GM18858 (cell line): ENCODE measurements at regions not wholly inside any gene's neighbourhood (a gene's known extent, or its start where the extent isn't known, plus 50 kb on each side); places are given as distances from the start of the nearest gene placed in this dataset.
"Not testable (repeated sequence)": the region's sequence is repeated elsewhere in the genome, so short reads cannot be mapped to it uniquely, and the experiment has no call there.

Experiments used
- ATAC-seq: cut with Tn5 transposase; IDR thresholded peaks from one replicate; pipeline ENCODE4 v1.9.1; 2021; ENCODE audit not compliant: unreplicated experiment

GRCh38 chr10:29363930-29364329 is 75.1 kb downstream of the LYZL1 start:
- ATAC-seq, result not testable (repeated sequence)

DNA sequence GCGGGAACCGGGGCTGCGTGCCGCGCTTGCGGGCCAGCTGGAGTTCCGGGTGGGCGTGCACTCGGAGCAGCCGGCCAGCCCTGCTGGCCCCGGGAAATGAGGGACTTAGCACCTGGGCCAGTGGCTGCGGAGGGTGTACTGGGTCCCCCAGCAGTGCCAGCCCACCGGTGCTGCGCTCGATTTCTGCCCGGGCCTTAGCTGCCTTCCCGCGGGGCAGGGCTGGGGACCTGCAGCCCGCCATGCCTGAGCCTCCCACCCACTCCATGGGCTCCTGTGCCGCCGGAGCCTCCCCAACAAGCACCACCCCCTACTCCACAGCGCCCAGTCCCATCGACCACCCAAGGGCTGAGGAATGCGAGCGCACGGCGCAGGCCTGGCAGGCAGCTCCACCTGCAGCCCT is 77.3 kb downstream of the LYZL1 start:
- ATAC-seq, result not testable (repeated sequence)

- no peak for ATAC-seq
These were observed 80.5 kb downstream of the LYZL1 start for GRCh38 chr10:29369419-29369818.

DNA sequence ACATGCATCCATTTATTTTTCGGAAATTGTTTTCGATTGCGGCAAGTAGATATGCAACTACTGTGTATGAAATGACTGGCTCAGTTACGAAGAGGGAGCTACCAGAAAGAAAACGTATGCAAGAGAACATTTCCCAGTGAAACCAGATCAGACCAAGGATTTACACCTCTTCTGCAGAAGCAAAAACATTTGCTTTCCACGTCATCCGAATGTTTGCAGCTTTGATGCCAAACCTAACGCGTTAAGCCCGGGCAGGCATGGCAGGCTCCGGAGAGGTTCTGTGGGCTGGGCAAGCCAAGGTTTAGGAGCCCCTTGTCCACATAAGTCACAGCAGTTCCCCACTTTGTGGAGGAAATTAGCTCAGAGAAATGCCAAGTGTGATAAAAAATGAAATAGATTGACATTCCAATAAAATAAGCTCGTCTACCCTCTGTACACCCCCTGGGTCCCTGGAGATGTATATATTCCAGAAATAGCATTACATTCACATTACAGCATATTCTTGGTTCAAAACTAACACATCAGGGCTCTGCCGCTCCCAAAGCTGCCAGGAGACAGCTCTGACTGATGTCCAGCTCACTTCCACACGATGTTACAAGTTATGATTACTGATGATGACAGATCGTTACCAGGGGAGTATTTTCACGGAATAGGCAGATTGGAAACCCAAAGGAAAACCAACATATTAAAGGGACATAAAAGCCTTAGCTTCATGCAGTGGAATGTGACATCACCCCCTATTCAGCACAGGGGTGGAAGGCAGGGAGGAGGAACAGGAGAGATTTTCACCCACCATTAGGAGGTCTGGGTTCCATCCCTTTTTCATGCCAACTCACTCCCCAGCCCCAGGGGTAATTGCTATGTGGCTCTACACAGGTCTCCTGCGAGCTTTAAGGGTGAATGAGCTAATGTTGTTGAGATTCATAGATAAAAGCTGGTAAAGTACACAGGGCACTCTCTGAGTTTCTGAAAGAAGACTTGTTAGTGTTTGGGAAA is 81.5 kb downstream of the LYZL1 start:
- no peak for ATAC-seq

DNA sequence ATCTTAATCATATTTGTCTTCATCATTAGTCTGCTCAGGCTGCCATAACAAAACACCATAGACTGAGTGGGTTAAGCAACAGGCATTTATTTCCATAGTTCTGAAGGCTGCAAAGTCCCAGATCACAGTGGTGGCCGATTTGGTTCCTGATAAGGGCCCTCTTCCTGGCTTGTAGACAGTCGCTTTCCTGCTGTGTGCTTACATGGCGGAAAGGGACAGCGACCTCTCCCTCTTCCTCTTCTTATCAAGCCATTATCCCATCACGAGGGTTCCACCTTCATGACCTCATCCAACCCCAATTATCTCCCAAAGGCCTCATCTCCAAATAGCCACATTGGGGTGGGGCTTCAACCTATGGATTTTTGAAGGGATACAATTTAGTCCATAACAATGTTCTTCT is 84.0 kb downstream of the LYZL1 start:
- ATAC-seq, result no peak

DNA sequence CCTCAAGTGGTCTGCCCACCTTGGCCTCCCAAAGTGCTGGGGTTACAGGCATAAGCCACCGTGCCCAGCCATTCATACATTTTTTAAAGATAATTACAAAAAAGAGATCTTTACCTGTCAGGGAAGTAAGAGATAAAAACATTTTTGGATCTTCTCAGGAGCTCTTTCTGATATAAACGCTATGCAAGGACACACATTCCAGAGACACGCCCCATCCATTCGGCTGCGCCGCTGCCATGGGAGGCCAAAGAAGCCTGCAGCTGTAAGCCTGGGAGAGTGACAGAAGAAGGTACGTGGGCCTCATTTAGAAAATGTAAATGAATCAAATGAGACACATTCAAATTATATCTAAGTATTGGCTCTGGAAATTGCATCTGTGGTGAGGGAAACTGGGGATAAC is 85.3 kb downstream of the LYZL1 start:
- no peak for ATAC-seq

GRCh38 chr10:29375888-29376287 is 87.0 kb downstream of the LYZL1 start:
- ATAC-seq, result no peak

GRCh38 chr10:29377333-29377961 is 88.6 kb downstream of the LYZL1 start:
- no peak for ATAC-seq

- ATAC-seq, result no peak
These were observed 89.2 kb downstream of the LYZL1 start for GRCh38 chr10:29378106-29378505.

- ATAC-seq, result no peak
These were observed 90.3 kb downstream of the LYZL1 start for GRCh38 chr10:29379208-29379607.

GRCh38 chr10:29379777-29380598 is 91.1 kb downstream of the LYZL1 start:
- not testable (repeated sequence) for ATAC-seq

- not testable (repeated sequence) for ATAC-seq
These were observed 92.0 kb downstream of the LYZL1 start for GRCh38 chr10:29380599-29381511.

DNA sequence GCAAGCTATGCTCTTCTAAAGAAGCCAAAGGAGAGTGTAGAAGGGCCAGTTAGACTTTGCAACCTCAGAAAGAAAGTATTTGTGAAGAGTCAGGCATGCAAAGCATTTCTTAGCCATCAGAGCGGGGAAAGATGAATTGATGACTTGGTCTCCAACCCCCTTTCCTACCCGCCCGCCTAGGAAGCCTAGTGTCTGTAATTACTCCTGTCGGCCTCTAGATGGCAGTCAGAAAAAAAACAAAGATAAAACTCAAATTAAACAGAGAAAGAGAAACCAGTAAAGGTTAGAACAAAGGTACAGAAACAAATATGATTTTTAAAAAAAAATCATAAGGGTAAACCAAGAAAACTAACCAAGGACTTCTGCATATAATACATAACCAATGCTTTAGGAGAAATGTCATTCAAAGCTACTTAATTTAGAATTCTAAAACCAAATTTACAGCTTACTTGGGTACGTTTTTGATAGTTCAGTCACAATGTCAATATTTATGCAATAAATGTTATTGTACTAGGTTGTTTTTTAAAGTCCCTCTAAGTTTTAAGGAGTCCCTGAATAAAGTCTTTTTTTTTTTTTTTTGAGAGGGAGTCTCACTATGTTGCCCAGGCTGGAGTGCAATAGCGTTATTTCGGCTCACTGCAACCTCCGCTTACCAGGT is 97.6 kb downstream of the LYZL1 start:
- ATAC-seq, result no peak

- ATAC-seq, result no peak
These were observed 98.4 kb downstream of the LYZL1 start for GRCh38 chr10:29387269-29387668.

DNA sequence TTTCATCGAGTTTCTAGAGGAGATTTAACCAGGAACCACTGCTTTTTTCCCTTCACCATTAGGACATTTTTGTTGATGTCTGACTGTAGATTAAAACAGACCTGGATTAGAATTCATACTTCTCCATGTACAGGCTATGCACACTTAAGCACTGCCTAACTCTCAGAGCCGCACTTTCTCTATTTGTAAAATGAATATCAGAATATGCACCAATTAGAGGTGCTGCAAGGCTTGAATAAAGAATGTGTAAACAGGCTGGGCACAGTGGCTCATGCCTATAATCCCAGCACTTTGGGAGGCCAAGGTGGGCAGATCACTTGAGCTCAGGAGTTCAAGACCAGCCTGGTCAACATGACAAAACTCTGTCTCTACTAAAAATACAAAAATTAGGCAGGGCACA is 99.2 kb downstream of the LYZL1 start:
- ATAC-seq, result not testable (repeated sequence)

- no peak for ATAC-seq
These were observed 100.6 kb downstream of the LYZL1 start for GRCh38 chr10:29389493-29389892.

- ATAC-seq, result no peak
These were observed 101.1 kb downstream of the LYZL1 start for GRCh38 chr10:29389935-29390334.

- peak; percentile 55 for ATAC-seq
These were observed 103.6 kb downstream of the LYZL1 start for GRCh38 chr10:29392376-29393021.

GRCh38 chr10:29394321-29394932 is 105.6 kb downstream of the LYZL1 start:
- ATAC-seq, result no peak
